ENCODE measurements at regions not wholly inside any gene's neighbourhood (a gene's known extent, or its start where the extent isn't known, plus 50 kb on each side); places are given as distances from the start of the nearest gene placed in this dataset.
"Not testable (repeated sequence)": the region's sequence is repeated elsewhere in the genome, so short reads cannot be mapped to it uniquely, and the experiment has no call there.

DNA sequence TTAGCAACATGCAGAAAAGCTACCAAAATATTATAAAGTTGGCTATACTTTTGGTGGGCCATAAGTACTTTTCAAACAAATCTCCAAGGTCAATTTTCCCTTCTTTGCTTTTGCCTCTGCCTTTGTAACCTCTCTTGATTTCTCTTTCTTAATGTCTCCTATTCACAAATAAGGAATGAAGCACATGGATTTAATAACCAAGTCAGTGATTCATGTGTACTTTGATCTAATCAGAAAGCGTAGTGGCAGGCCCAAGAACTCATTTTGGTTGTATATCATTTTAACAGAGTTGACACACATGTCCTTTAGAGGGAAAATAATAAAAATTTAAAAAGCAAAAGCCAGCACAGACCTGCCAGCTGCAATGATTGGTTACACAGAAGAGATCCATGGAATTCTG is 93.7 kb downstream of the FZD1 start:
- POLR2A ChIA-PET: no interaction called here
- no peak for DNase-seq (ENCODE audit: low read depth, low spot score)
- CTCF ChIA-PET: interaction anchor here (0.9 kb wide), 1 partner anchor 268 kb away, joined by 4 read pairs; no protein-coding TSS in a partner anchor
- TF ChIP-seq, protein P1, sequence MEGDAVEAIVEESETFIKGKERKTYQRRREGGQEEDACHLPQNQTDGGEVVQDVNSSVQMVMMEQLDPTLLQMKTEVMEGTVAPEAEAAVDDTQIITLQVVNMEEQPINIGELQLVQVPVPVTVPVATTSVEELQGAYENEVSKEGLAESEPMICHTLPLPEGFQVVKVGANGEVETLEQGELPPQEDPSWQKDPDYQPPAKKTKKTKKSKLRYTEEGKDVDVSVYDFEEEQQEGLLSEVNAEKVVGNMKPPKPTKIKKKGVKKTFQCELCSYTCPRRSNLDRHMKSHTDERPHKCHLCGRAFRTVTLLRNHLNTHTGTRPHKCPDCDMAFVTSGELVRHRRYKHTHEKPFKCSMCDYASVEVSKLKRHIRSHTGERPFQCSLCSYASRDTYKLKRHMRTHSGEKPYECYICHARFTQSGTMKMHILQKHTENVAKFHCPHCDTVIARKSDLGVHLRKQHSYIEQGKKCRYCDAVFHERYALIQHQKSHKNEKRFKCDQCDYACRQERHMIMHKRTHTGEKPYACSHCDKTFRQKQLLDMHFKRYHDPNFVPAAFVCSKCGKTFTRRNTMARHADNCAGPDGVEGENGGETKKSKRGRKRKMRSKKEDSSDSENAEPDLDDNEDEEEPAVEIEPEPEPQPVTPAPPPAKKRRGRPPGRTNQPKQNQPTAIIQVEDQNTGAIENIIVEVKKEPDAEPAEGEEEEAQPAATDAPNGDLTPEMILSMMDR (IDR thresholded peaks at IDR 0.05; ENCODE audit: insufficient read depth, low read length, missing control alignments): no peak
- H3K4me3 ChIP-seq (ENCODE audit: low read depth, low read length): no peak overlapping the region

DNA sequence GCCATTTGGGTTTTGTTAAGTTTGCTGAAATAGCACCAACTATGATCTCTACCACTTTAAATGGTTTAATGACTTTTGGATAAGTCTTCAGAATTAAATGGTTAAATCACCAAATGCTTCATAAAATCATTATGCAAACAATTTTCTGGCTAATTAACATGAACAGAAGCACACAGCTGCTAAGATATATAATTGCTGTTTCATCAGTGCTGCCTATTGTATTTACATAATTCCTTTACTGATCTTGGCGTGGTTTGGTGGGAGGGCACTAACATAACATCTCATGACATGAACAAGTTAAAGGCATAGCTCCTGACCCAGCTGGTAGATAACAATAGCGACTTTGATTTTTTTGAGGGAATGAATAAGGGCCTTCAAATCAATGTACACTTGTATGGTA is 94.1 kb downstream of the FZD1 start:
- CTCF ChIA-PET: interaction anchor here (0.9 kb wide), 1 partner anchor 269 kb away, joined by 4 read pairs; no protein-coding TSS in a partner anchor

DNA sequence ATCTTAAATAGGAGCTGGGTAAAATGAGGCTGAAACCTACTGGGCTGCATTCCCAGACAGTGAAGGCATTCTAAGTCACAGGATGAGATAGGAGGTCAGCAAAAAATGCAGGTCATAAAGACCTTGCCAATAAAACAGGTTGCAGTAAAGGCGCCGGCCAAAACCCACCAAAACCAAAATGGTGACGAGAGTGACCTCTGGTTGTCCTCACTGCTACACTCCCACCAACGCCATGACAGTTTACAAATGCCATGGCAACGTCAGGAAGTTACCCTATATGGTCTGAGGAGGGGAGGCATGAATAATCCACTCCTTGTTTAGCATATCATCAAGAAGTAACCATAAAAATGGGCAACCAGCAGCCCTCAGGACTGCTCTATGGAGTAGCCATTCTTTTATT is 100.9 kb downstream of the FZD1 start:
- DNase-seq (ENCODE audit: low read depth, low spot score); POLR2A ChIA-PET; CTCF ChIA-PET; H3K4me3 ChIP-seq (ENCODE audit: low read depth, low read length): not testable (repeated sequence)

More for the DNA sequence above, 94.1 kb downstream of the FZD1 start:
- DNase-seq (ENCODE audit: low read depth, low spot score): no peak
- POLR2A ChIA-PET: no interaction called here
- no peak overlapping the region for H3K4me3 ChIP-seq (ENCODE audit: low read depth, low read length)
- TF ChIP-seq, protein P1 (IDR thresholded peaks at IDR 0.05; ENCODE audit: insufficient read depth, low read length, missing control alignments): no peak

DNA sequence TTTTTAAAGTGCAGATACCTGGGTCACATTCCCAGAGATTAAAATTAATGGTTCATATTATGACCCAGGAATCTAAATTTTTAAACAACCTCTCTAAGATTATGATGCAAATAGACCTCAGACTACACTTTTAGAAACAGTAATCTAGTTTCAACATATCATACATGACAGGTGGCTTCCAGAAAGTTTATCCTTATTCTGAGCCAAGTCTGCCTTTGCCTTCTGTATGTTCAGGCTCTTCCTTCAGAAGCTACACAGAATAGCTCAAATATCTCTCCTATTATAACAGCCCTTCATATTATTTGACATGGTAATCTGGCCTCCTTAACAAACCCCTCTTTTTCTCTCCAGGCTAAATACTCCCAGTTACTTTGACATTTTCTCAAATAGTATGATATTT is 101.9 kb downstream of the FZD1 start:
- no peak overlapping the region for H3K4me3 ChIP-seq (ENCODE audit: low read depth, low read length)
- CTCF ChIA-PET: no interaction called here
- POLR2A ChIA-PET: no interaction called here
- DNase-seq (ENCODE audit: low read depth, low spot score): no peak
- TF ChIP-seq, protein P1 (IDR thresholded peaks at IDR 0.05; ENCODE audit: insufficient read depth, low read length, missing control alignments): no peak

DNA sequence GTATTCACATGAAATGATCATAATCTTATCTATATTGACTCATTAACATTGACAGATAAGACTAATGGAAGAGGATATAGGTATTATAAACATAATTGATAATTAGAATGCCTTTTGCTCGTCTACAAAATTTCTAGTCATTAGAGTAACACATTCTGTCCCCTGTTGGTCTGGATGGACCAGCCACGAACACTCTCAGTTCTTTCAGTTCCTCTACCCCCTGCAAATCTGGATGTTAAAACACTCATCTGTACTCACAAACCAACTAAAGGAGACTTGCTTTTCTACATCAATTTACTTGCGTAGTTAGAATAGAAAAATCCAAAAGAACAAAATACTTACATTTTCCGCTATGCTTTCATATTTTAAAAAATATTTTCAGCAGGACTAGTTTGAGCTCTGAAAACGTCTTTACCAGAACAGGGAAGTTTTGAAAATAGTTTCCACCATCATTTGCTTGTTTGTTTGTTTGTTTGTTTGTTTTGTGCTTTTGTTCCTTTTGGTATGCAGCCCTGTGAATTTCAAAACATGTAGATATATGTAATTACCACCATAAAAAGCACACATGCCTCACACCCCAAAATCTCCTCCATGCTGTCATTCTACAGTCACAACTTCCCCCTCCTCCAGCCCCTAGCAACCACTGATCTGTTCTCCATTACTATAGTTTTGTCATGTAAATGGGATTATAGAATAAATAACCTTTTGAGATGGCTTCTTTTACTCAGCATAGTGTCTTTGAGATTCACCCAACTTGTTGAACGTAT is 103.8 kb downstream of the FZD1 start:
- POLR2A ChIA-PET: no interaction called here

DNA sequence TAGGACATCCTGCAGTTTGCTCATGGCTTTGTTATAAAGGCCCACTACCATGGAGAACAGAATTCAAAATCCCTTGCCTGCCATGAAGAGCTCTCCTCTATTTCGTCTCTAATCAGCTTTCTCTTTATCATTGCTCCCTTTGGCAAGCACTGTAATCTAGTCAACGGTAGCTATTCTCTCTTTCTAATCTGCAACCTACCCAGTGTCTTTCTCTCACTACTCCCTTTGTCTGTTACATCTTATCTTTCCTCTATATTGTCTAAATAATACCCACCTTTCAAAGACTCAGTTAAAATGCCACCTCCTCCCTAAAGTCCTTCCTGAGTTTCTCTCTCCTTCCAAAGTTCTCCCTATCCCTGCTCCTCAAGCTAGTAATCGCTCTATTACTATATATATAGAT is 108.1 kb downstream of the FZD1 start:
- H3K4me3 ChIP-seq (ENCODE audit: low read depth, low read length): no peak overlapping the region
- POLR2A ChIA-PET: no interaction called here
- CTCF ChIA-PET: interaction anchor here (0.8 to 2.8 kb wide), 3 partner anchors 15 to 289 kb away, joined by 3 to 6 read pairs (median 4); no protein-coding TSS in a partner anchor
- DNase-seq (ENCODE audit: low read depth, low spot score): no peak
- TF ChIP-seq, protein P1 (IDR thresholded peaks at IDR 0.05; ENCODE audit: insufficient read depth, low read length, missing control alignments): no peak

More for the DNA sequence above, 103.8 kb downstream of the FZD1 start:
- DNase-seq (ENCODE audit: low read depth, low spot score): no peak
- CTCF ChIA-PET: no interaction called here
- no peak overlapping the region for H3K4me3 ChIP-seq (ENCODE audit: low read depth, low read length)
- TF ChIP-seq, protein P1 (IDR thresholded peaks at IDR 0.05; ENCODE audit: insufficient read depth, low read length, missing control alignments): no peak

Measured in AG04449 (cell line).